ENCODE measurements at regions not wholly inside any gene's neighbourhood (a gene's known extent, or its start where the extent isn't known, plus 50 kb on each side); places are given as distances from the start of the nearest gene placed in this dataset.

GRCh38 chr16:17654571-17654970, 183.8 kb upstream of the XYLT1 start:
- no peaks in the 10 kb centered on the region for H3K27me3 ChIP-seq
- intact Hi-C loops (cut with DNase I): no loop called here
- no peak for DNase-seq (ENCODE audit: low spot score in 2 of 2)

DNA sequence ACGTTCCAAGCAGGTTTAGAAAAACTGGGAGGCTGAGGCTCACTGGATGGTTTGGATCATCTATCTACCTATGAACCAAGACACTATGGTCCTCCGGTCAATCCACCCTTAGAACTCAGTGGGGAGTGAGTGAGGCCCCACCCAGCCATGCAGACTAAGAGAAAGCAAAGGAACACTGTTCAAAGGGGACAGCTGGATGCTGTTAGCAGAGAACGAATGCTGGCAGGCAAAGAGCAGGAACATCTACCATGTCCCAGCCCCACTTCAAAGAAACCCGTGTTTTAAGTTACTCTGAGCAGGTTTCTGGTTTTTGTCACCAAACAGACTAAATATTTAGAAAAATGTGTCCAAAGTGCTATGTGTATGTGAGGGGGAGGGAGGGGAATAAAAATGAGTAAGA, 183.4 kb upstream of the XYLT1 start:
- H3K4me1 ChIP-seq: no peaks in the 10 kb centered on the region
- no peaks in the 10 kb centered on the region for H3K9me3 ChIP-seq
- H3K27me3 ChIP-seq: no peaks in the 10 kb centered on the region
- H3K4me3 ChIP-seq: no peak overlapping the region
- no peak for TF ChIP-seq CTCF (IDR thresholded peaks at IDR 0.05)
- no peak for DNase-seq (ENCODE audit: low spot score in 2 of 2)
- no peaks in the 10 kb centered on the region for H3K36me3 ChIP-seq
- intact Hi-C loops (cut with DNase I): no loop called here
- H3K27ac ChIP-seq: no peak overlapping the region

More at GRCh38 chr16:17654571-17654970, 183.8 kb upstream of the XYLT1 start:
- Histone ChIP-seq H3K36me3 (no peaks in the 10 kb centered on the region), H3K27ac (no peak overlapping the region), H3K4me3 (no peak overlapping the region), H3K4me1 (no peaks in the 10 kb centered on the region), H3K9me3 (no peaks in the 10 kb centered on the region)
- no peak for TF ChIP-seq CTCF (IDR thresholded peaks at IDR 0.05)

DNA sequence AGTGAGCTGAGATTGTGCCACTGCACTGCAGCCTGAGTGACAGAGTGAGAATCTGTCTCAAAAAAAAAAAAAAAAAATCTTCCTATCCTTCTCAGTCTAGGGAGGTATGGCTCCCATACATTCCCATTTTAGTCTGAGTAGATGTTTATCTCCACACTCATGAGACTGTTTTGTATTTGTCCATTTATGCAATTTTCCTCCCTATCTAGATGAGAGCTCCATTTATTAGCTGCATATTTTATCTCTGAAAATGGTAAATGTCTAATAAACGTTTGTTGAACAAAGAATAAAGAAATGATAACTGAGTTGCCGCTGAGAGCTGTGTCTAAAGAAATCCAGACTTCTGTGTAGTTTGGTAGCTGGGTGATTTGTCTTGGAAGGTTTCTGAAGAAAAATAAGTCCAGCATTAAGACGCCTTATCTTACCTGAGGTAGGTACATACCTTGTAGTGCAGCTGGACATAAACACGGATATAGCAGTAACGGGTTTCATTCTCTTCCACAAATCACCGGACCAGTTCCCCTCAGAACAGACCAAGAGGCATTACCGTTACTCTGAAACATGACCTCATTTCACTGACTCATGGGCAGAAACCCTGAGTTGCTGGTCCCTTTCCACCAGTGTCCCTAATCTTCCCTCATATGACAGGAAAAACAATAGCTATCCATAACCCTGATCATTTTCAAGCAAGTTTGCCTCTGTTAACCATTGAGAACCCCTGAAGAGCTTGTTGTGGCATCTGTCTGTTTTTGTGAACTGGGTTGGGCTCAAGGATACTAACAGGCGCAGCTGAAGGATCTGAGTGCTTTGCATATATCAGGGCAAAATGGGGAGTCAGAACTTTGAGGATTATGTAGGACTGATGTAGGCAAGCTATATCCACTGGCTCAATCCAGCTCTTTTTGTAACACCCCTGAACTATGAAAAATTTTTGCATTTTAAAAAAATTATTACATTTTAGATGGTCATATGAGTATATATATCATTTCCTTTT, 177.4 kb upstream of the XYLT1 start:
- Histone ChIP-seq H3K4me3 (no peak overlapping the region), H3K4me1 (no peaks in the 10 kb centered on the region), H3K9me3 (peaks cover 0 to 4% of the 10 kb centered on the region in 2 donors), H3K36me3 (no peaks in the 10 kb centered on the region), H3K27ac (no peak overlapping the region), H3K27me3 (no peaks in the 10 kb centered on the region)
- intact Hi-C loops (cut with DNase I): no loop called here
- no peak for DNase-seq (ENCODE audit: low spot score in 2 of 2)
- no peak for TF ChIP-seq CTCF (IDR thresholded peaks at IDR 0.05)

- no peaks in the 10 kb centered on the region for H3K36me3 ChIP-seq
- H3K4me3 ChIP-seq: no peak overlapping the region
- peaks cover 0 to 4% of the 10 kb centered on the region in 2 donors for H3K9me3 ChIP-seq
- H3K4me1 ChIP-seq: no peaks in the 10 kb centered on the region
- no peak for TF ChIP-seq CTCF (IDR thresholded peaks at IDR 0.05)
- no peaks in the 10 kb centered on the region for H3K27me3 ChIP-seq
- DNase-seq (ENCODE audit: low spot score in 2 of 2): no peak
- intact Hi-C loops (cut with DNase I): no loop called here
- no peak overlapping the region for H3K27ac ChIP-seq
Measured at GRCh38 chr16:17643935-17644334, 173.2 kb upstream of the XYLT1 start.

GRCh38 chr16:17641990-17642389, 171.2 kb upstream of the XYLT1 start:
- intact Hi-C loops (cut with DNase I): no loop called here
- Histone ChIP-seq H3K27ac (no peak overlapping the region), H3K4me3 (no peak overlapping the region), H3K9me3 (peaks cover 0 to 4% of the 10 kb centered on the region in 2 donors), H3K27me3 (no peaks in the 10 kb centered on the region), H3K4me1 (no peaks in the 10 kb centered on the region), H3K36me3 (no peaks in the 10 kb centered on the region)
- no peak for TF ChIP-seq CTCF (IDR thresholded peaks at IDR 0.05)
- no peak for DNase-seq (ENCODE audit: low spot score in 2 of 2)
